ENCODE measurements at regions not wholly inside any gene's neighbourhood (a gene's known extent, or its start where the extent isn't known, plus 50 kb on each side); places are given as distances from the start of the nearest gene placed in this dataset.

GRCh38 chr15:77543159-77543882 lies 89.4 kb downstream of the LINGO1 start (continued):
- TF ChIP-seq TAF7 (tag; IDR thresholded peaks at IDR 0.05): no peak
- no peak for TF ChIP-seq XRCC3 (IDR thresholded peaks at IDR 0.05)
- peak; percentile 29 for TF ChIP-seq TAF1 (IDR thresholded peaks at IDR 0.05; ENCODE audit: control insufficient read depth, extremely low read depth, insufficient read depth, low read length, severe bottlenecking)
- no peak for TF ChIP-seq ZSCAN29 (IDR thresholded peaks at IDR 0.05)
- no peak for TF ChIP-seq ZNF586 (CRISPR knock-in tag; conservative IDR thresholded peaks at IDR 0.05)
- peak; percentile 91 for TF ChIP-seq DEAF1 (CRISPR knock-in tag; IDR thresholded peaks at IDR 0.05)
- TF ChIP-seq SLC30A9 (CRISPR knock-in tag; IDR thresholded peaks at IDR 0.05): no peak
- TF ChIP-seq KLF6 (CRISPR knock-in tag; IDR thresholded peaks at IDR 0.05; ENCODE audit: borderline replicate concordance): no peak
- no peak for TF ChIP-seq JUNB (CRISPR knock-in tag; conservative IDR thresholded peaks at IDR 0.05)
- TF ChIP-seq ZNF3 (CRISPR knock-in tag; IDR thresholded peaks at IDR 0.05): no peak
- no peak; the same call in 1 of the 2 replicates for TF ChIP-seq ZNF24 (IDR thresholded peaks at IDR 0.05)
- TF ChIP-seq ZNF175 (CRISPR knock-in tag; IDR thresholded peaks at IDR 0.05; ENCODE audit: low read depth): no peak
- no peak for TF ChIP-seq XRCC5 (IDR thresholded peaks at IDR 0.05; ENCODE audit: low read depth, low read length)
- no peak for TF ChIP-seq ZNF134 (CRISPR knock-in tag; conservative IDR thresholded peaks at IDR 0.05)
- no peak for TF ChIP-seq ZNF347 (CRISPR knock-in tag; IDR thresholded peaks at IDR 0.05; ENCODE audit: low read depth)
- TF ChIP-seq BACH1 (tag; IDR thresholded peaks at IDR 0.05): no peak
- peak; percentile 87 for TF ChIP-seq SMC3 (conservative IDR thresholded peaks at IDR 0.05; ENCODE audit: insufficient read depth, low read depth, low read length)
- no peak for TF ChIP-seq ZNF146 (CRISPR knock-in tag; IDR thresholded peaks at IDR 0.05; ENCODE audit: unreplicated experiment)
- no peak for TF ChIP-seq NFE2L1 (tag; IDR thresholded peaks at IDR 0.05; ENCODE audit: borderline replicate concordance, low read depth)
- no peak for TF ChIP-seq MTA1 (IDR thresholded peaks at IDR 0.05; ENCODE audit: borderline replicate concordance)
- no peak for TF ChIP-seq RBM25 (IDR thresholded peaks at IDR 0.05; ENCODE audit: low read depth, low read length, severe bottlenecking)
- no peak for TF ChIP-seq POLR2AphosphoS2 (IDR thresholded peaks at IDR 0.05; ENCODE audit: low read length)
- no peak for TF ChIP-seq KLF10 (CRISPR knock-in tag; IDR thresholded peaks at IDR 0.05)
- no peak for TF ChIP-seq MLLT1 (IDR thresholded peaks at IDR 0.05)
- TF ChIP-seq NR2C1 (IDR thresholded peaks at IDR 0.05): no peak
- no peak for TF ChIP-seq NR2C1 (tag; IDR thresholded peaks at IDR 0.05)

All from K562 (cell line).